Esophagus squamous epithelium (tissue), 5 donors: ENCODE measurements at regions not wholly inside any gene's neighbourhood (a gene's known extent, or its start where the extent isn't known, plus 50 kb on each side); places are given as distances from the start of the nearest gene placed in this dataset.
A peak's percentile ranks its signal among the peaks of the same experiment; 100 is the strongest.
"Not testable (repeated sequence)": the region's sequence is repeated elsewhere in the genome, so short reads cannot be mapped to it uniquely, and the experiment has no call there.

ENCODE experiments used
- DNase-seq: peaks from one replicate; lab custom pipeline; 2025; lab: John Stamatoyannopoulos, UW
- H3K27ac ChIP-seq, 4 donors: fragments of 200-600 bp; sonication (generic); one replicate each; pipeline ENCODE4 v1.5.1; 2016 to 2019; ENCODE audit warnings: mild to moderate bottlenecking in 1 of 4
- H3K27me3 ChIP-seq, 4 donors: fragments of 200-600 bp; sonication (generic); 1 replicate in 3 of 4; 2 replicates in 1 of 4; pipeline versions ENCODE4 v1.5.1 to v1.6.0; 2017 to 2021; ENCODE audit warnings: antibody characterized with exemption in 1 of 4
- H3K36me3 ChIP-seq, 3 donors: fragments of 200-600 bp; sonication (generic); one replicate each; pipeline ENCODE4 v1.5.1; 2016 to 2019
- H3K4me1 ChIP-seq, 3 donors: fragments of 200-600 bp; sonication (generic); one replicate each; pipeline ENCODE4 v1.5.1; 2017 to 2019
- H3K4me3 ChIP-seq, 4 donors: fragments of 200-600 bp; sonication (generic); 1 replicate in 3 of 4; 2 replicates in 1 of 4; pipeline ENCODE4 v1.5.1; 2016 to 2019; ENCODE audit warnings: mild to moderate bottlenecking in 2 of 4, moderate library complexity in 1 of 4
- H3K9me3 ChIP-seq, 3 donors: fragments of 200-600 bp; sonication (generic); one replicate each; pipeline ENCODE4 v1.5.1; 2016 to 2019
- CTCF ChIP-seq, 6 experiments: fragments of 450-650 bp in 4 of 6; fragments of 200-600 bp in 2 of 6; sonication (generic) in 2 of 6; IDR thresholded peaks; one replicate each; pipeline ENCODE4 v1.5.1; 2016 to 2019; ENCODE audit warnings: antibody characterized with exemption in 6 of 6, mild to moderate bottlenecking in 4 of 6, moderate library complexity in 4 of 6
- POLR2A ChIP-seq, 4 donors: fragments of 450-650 bp; IDR thresholded peaks; one replicate each; pipeline ENCODE4 v1.6.1; 2017; ENCODE audit warnings: antibody characterized with exemption in 4 of 4, mild to moderate bottlenecking in 4 of 4, moderate library complexity in 3 of 4
- WGBS, 2 donors: methylation state at CpG; one replicate each; pipeline ENCODE4 v1.1.5; 2018; 5-methylcytosine and 5-hydroxymethylcytosine counted together
- intact Hi-C: fragments of 100-400 bp; cut with DNase I; formaldehyde crosslinking; loops from one replicate; pipeline ENCODE4 v1.15.0; 2022
- donor health status: DM: yes; HTN: yes; CAD: no.

DNA sequence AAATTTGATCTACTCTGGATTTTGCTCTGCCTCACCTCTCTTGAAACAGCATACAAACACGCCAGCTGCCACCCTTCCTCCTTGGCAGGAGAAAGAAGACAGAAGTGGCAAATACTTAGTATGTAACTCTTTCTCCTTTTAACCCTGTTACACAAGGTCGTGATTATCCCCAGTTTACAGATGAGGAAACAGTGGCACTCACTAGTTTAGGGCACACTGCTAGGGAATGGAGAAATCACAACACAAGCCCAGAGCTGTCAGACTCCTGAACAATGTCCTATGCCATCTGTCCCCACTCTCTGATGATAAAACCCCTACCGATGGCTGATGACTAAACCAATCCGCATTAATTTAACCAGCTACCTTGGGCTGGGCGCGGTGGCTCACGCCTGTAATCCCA is 79.7 kb downstream of the FGD2 start:
- DNase-seq: no peak
- no peak overlapping the region for H3K4me3 ChIP-seq
- no peaks in the 10 kb centered on the region for H3K9me3 ChIP-seq
- TF ChIP-seq CTCF (IDR thresholded peaks at IDR 0.05): no peak
- TF ChIP-seq POLR2A (IDR thresholded peaks at IDR 0.05): no peak
- no peaks in the 10 kb centered on the region for H3K27me3 ChIP-seq
- peak overlapping the region; percentile 60 to 89 (median 82) for H3K27ac ChIP-seq
- peaks cover 15 to 54% (median 17%) of the 10 kb centered on the region in 3 donors for H3K4me1 ChIP-seq
- no peaks in the 10 kb centered on the region for H3K36me3 ChIP-seq
- WGBS, 2 donors: 68 to 76% methylated on average over 7 of the region's 7 CpGs
- intact Hi-C loops: no loop called here

GRCh38 chr6:37088897-37089296 is 81.1 kb upstream of the PIM1 start:
- peaks cover 2 to 55% (median 18%) of the 10 kb centered on the region in 3 donors for H3K4me1 ChIP-seq
- DNase-seq: no peak
- TF ChIP-seq CTCF (IDR thresholded peaks at IDR 0.05) (no peak), POLR2A (IDR thresholded peaks at IDR 0.05) (no peak)
- no peak overlapping the region for H3K4me3 ChIP-seq
- WGBS, 2 donors: 78 to 88% methylated on average over 2 of the region's 2 CpGs
- intact Hi-C loops: no loop called here
- no peaks in the 10 kb centered on the region for H3K36me3 ChIP-seq
- H3K9me3 ChIP-seq: no peaks in the 10 kb centered on the region
- H3K27me3 ChIP-seq: no peaks in the 10 kb centered on the region
- H3K27ac ChIP-seq: peak overlapping the region in 3 of 4 donors; percentile 57 to 89 (median 79)

- no peaks in the 10 kb centered on the region for H3K9me3 ChIP-seq
- DNase-seq: no peak
- intact Hi-C loops: no loop called here
- no peaks in the 10 kb centered on the region for H3K36me3 ChIP-seq
- H3K4me1 ChIP-seq: peaks cover 0 to 55% (median 14%) of the 10 kb centered on the region in 3 donors
- 83 to 92% methylated on average over 3 of the region's 3 CpGs for WGBS, 2 donors
- H3K27me3 ChIP-seq: no peaks in the 10 kb centered on the region
- H3K27ac ChIP-seq: peak overlapping the region in 1 of 4 donors; percentile 89
- no peak for TF ChIP-seq POLR2A (IDR thresholded peaks at IDR 0.05)
- no peak for TF ChIP-seq CTCF (IDR thresholded peaks at IDR 0.05)
- H3K4me3 ChIP-seq: no peak overlapping the region
Measured at GRCh38 chr6:37089783-37090182, 80.2 kb upstream of the PIM1 start.

DNA sequence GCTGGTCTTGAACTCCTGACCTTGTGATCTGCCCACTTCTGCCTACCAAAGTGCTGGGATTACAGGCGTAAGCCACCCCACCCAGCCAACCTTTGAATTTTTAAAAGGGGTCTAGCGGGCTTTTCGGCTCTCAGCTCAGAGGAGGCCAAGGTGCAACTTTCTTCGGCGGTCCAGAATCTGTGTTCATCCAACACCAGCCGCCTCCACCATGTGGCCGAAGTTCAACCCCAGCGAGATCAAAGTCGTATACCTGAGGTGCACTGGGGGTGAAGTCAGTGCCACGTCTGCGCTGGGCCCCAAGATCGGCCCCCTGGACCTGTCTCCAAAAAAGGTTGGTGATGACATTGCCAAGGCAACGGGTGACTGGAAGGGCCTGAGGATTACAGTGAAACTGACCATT is 78.8 kb upstream of the PIM1 start:
- intact Hi-C loops, H3K9me3 ChIP-seq, H3K27ac ChIP-seq, H3K27me3 ChIP-seq, H3K36me3 ChIP-seq, H3K4me3 ChIP-seq, DNase-seq: not testable (repeated sequence)
- 94 to 95% methylated on average over 12 to 13 of the region's 13 CpGs for WGBS, 2 donors
- peaks cover 9 to 61% (median 25%) of the 10 kb centered on the region in 3 donors for H3K4me1 ChIP-seq

DNA sequence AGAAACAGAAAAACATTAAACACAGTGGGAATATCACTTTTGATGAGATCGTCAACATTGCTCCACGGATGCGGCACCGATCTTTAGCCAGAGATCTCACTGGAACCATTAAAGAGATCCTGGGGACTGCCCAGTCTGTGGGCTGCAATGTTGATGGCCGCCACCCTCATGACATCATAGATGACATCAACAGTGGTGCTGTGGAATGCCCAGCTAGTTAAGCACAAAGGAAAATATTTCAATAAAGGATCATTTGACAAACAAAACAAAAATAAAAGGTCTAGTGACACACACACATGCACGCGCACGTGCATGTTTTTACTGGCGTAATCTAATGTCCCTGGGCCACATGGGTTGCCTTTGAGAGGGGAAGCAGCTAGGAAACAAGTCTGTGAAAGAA is 78.4 kb upstream of the PIM1 start:
- H3K9me3 ChIP-seq, H3K36me3 ChIP-seq, DNase-seq, intact Hi-C loops, H3K4me3 ChIP-seq, H3K27ac ChIP-seq, H3K27me3 ChIP-seq: not testable (repeated sequence)
- peaks cover 12 to 61% (median 25%) of the 10 kb centered on the region in 3 donors for H3K4me1 ChIP-seq
- 84 to 90% methylated on average over 9 of the region's 9 CpGs for WGBS, 2 donors

GRCh38 chr6:37092923-37093727 is 76.8 kb upstream of the PIM1 start:
- peaks cover 12 to 57% (median 25%) of the 10 kb centered on the region in 3 donors for H3K4me1 ChIP-seq
- no peak for DNase-seq
- no peak overlapping the region for H3K4me3 ChIP-seq
- WGBS, 2 donors: 43 to 48% methylated on average over 8 to 10 of the region's 14 CpGs
- intact Hi-C loops: no loop called here
- peak overlapping the region; percentile 34 to 79 (median 60) for H3K27ac ChIP-seq
- no peaks in the 10 kb centered on the region for H3K9me3 ChIP-seq
- H3K27me3 ChIP-seq: no peaks in the 10 kb centered on the region
- H3K36me3 ChIP-seq: no peaks in the 10 kb centered on the region
- TF ChIP-seq POLR2A (IDR thresholded peaks at IDR 0.05) (no peak), CTCF (IDR thresholded peaks at IDR 0.05) (no peak)
